Mucosa of descending colon (tissue), 3 donors: ENCODE measurements at regions not wholly inside any gene's neighbourhood (a gene's known extent, or its start where the extent isn't known, plus 50 kb on each side); places are given as distances from the start of the nearest gene placed in this dataset.

ENCODE experiments used
- ATAC-seq: fragments of 200-7000 bp; cut with Tn5 transposase; one replicate; pipeline ENCODE4 v1.9.1; 2020; ENCODE audit warnings: mild to moderate bottlenecking, moderate library complexity
- DNase-seq, 3 donors: peaks; one replicate each; pipeline ENCODE4 v3.0.0-alpha.2; 2020
- H3K36me3 ChIP-seq: fragments of 200-600 bp; one replicate; pipeline ENCODE4 v1.8.0; 2021; ENCODE audit warnings: low read depth, mild to moderate bottlenecking
- H3K4me1 ChIP-seq: fragments of 200-600 bp; one replicate; pipeline ENCODE4 v1.8.0; 2021; ENCODE audit warnings: low read depth, mild to moderate bottlenecking
- H3K4me3 ChIP-seq: fragments of 200-600 bp; one replicate; pipeline ENCODE4 v1.8.0; 2021; ENCODE audit warnings: mild to moderate bottlenecking
- H3K9me3 ChIP-seq: fragments of 200-600 bp; one replicate; pipeline ENCODE4 v1.8.0; 2021; ENCODE audit warnings: mild to moderate bottlenecking
- CTCF ChIP-seq: fragments of 200-600 bp; IDR thresholded peaks from one replicate; pipeline ENCODE4 v1.8.0; 2022; ENCODE audit warnings: antibody characterized with exemption, mild to moderate bottlenecking
- intact Hi-C, 2 donors: fragments of 100-400 bp; cut with DNase I in 1 of 2; cut with micrococcal nuclease in 1 of 2; formaldehyde crosslinking; loops; one replicate each; pipeline versions ENCODE4 v1.11.0 to v1.11.1; 2022; cut with DNase I, micrococcal nuclease
- donor health status: DM: no; HTN: no; CAD: no; lungs with moderate emphysema.
- donor health status: DM: no; HTN: no; CAD: no.
- donor health status: DM: no; HTN: yes; CAD: no.

- Histone ChIP-seq H3K36me3 (no peaks in the 10 kb centered on the region), H3K4me1 (no peaks in the 10 kb centered on the region), H3K4me3 (no peak overlapping the region), H3K9me3 (no peaks in the 10 kb centered on the region)
- TF ChIP-seq CTCF = no peak
- ATAC-seq = no peak
- intact Hi-C loops = no loop called here
- no peak for DNase-seq
Observed at GRCh38 chr2:138943470-138943869, 163.3 kb upstream of the NXPH2 start.

DNA sequence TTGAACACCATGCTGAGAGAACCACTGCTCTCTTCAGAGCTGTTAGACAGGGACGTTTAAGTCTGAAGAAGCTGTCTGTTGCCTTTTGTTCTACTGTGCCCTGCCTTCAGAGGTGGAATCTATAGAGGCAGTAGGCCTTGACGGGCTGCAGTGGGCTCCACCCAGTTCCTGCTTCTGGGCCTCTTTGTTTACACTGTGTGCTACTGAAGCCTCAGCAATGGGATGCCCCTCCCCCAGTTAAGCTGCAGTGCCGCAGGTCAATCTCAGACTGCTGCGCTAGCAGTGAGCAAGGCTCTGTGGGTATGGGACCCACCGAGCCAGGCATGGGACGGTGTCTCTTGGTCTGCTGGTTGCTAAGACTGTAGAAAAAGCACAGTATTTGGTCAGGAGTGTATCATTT lies 162.3 kb upstream of the NXPH2 start:
- DNase-seq = no peak
- ATAC-seq = no peak
- H3K36me3 ChIP-seq = no peaks in the 10 kb centered on the region
- no peaks in the 10 kb centered on the region for H3K9me3 ChIP-seq
- no peak overlapping the region for H3K4me3 ChIP-seq
- TF ChIP-seq CTCF = no peak
- intact Hi-C loops = no loop called here
- no peaks in the 10 kb centered on the region for H3K4me1 ChIP-seq

DNA sequence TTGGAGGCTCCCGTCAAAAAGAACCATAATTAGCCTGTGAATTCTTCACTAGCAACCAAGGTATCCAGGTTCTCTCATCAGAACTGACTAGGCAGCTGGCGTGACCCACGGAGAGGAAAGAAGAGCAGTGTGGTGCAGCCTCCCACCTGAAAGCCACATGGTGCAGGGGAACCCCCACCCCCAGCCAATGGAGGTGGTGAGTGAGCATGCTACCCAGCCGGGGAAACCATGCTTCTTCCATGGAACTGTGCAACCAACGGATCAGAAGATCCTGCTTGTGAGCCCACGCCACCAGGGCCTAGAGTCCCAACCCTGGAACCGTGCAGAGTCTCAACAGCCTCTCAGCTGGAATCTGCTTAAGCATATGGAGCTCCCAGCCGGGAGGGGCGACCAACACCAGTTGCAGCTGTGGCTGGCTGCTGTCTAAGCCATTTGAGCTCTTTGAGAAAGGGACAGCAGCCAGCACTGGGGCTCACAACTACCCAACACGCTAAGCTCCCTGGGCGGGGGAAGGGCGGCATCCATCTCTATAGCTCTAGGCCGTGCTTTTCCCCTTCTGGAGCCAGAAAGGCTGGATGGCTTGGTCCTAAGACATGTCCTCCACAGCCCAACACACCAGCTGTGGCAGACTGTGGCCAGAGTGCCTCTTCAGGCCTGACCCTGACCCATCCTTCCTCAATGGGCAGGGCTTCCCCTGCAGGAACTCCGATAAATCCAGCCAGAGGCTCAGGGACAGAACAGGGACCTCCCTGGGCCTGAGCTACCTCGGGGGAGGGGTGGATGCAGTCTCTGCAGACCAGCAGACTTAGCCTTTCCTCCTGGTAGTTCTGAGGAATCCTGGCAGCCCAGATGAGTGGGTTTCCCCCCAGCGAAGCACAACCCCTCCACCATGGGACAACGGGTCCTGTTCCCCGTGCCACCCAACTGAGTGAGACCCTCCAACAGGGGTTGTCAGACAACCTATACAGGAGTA lies 151.4 kb upstream of the NXPH2 start:
- Histone ChIP-seq H3K9me3 (no peaks in the 10 kb centered on the region), H3K4me1 (no peaks in the 10 kb centered on the region), H3K4me3 (no peak overlapping the region), H3K36me3 (no peaks in the 10 kb centered on the region)
- ATAC-seq (no peak), DNase-seq (no peak)
- TF ChIP-seq CTCF = no peak
- intact Hi-C loops = no loop called here

DNA sequence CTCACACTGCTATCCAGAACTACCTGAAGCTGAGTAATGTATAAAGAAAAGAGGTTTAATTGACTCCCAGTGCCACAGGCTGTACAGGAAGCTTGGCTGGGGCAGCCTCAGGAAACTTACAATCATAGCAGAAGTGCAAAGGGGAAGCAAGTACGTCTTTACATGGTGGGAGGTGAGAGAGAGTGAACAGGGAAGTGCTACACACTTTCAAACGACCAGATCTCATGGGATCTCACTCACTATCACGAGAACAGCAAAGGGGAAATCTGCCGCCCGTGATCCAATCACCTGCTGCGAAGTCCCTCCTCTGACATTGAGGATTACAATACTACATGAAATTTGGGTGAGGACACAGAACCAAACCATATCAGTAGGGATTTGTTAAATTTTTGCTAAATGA lies 150.4 kb upstream of the NXPH2 start:
- no peak overlapping the region for H3K4me3 ChIP-seq
- no peak for ATAC-seq

GRCh38 chr2:138928374-138929021 lies 148.3 kb upstream of the NXPH2 start:
- H3K4me1 ChIP-seq = no peaks in the 10 kb centered on the region
- DNase-seq (no peak), ATAC-seq (no peak)
- TF ChIP-seq CTCF = no peak
- H3K4me3 ChIP-seq = no peak overlapping the region
- no peaks in the 10 kb centered on the region for H3K9me3 ChIP-seq
- no peaks in the 10 kb centered on the region for H3K36me3 ChIP-seq
- intact Hi-C loops = no loop called here

More for the DNA sequence above, 150.4 kb upstream of the NXPH2 start:
- Histone ChIP-seq H3K36me3 (no peaks in the 10 kb centered on the region), H3K9me3 (no peaks in the 10 kb centered on the region), H3K4me1 (no peaks in the 10 kb centered on the region)
- TF ChIP-seq CTCF = no peak
- intact Hi-C loops = no loop called here
- DNase-seq = no peak
